LNCAP (cell line): ENCODE measurements at regions not wholly inside any gene's neighbourhood (a gene's known extent, or its start where the extent isn't known, plus 50 kb on each side); places are given as distances from the start of the nearest gene placed in this dataset.

Experiments
- TF ChIP-seq, protein P1 (sequence below): fragments of 450-650 bp; IDR thresholded peaks from 2 replicates; pipeline ENCODE4 v1.5.1; 2017; ENCODE audit warnings: mild to moderate bottlenecking

DNA sequence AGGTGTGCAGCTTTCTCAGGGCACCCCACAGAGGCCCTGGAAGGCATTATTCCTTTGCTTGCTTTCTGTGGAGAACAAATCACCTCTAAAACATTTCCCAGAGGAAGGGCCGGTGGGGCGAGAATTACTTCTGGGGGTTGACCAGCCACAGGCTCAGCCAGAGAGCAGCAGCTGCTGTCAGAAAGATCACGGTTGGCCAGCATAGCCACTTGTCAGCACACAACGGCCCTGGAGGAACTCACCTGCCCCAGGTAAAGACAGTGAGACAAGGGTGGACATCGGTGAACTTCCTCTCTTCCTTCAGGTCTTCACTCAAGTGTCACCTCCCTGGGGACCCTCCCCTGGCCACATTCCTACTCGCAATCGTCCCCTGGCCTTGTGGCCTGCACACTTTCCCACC, 69.5 kb upstream of the CLDN14 start:
- TF ChIP-seq, protein P1, sequence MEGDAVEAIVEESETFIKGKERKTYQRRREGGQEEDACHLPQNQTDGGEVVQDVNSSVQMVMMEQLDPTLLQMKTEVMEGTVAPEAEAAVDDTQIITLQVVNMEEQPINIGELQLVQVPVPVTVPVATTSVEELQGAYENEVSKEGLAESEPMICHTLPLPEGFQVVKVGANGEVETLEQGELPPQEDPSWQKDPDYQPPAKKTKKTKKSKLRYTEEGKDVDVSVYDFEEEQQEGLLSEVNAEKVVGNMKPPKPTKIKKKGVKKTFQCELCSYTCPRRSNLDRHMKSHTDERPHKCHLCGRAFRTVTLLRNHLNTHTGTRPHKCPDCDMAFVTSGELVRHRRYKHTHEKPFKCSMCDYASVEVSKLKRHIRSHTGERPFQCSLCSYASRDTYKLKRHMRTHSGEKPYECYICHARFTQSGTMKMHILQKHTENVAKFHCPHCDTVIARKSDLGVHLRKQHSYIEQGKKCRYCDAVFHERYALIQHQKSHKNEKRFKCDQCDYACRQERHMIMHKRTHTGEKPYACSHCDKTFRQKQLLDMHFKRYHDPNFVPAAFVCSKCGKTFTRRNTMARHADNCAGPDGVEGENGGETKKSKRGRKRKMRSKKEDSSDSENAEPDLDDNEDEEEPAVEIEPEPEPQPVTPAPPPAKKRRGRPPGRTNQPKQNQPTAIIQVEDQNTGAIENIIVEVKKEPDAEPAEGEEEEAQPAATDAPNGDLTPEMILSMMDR: no peak

DNA sequence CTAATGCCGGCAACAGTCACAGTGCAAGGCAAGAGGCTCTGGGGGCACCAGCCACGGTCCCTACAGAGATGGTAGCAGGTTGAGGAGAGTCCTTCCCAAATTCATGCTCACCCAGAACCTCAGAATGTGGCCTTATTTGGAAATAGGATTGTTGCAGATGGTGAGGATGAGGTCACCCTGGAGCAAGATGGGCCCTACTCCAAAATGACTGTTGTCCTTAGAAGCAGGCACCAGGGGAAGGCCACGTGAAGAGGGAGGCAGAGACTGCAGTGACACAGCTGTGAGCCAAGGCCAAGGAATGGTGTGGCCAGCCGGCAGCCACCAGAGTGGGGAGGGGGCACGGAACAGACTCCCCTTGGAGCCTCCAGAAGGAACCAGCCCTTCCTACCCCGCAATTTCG, 70.8 kb upstream of the CLDN14 start:
- TF ChIP-seq, protein P1: no peak

DNA sequence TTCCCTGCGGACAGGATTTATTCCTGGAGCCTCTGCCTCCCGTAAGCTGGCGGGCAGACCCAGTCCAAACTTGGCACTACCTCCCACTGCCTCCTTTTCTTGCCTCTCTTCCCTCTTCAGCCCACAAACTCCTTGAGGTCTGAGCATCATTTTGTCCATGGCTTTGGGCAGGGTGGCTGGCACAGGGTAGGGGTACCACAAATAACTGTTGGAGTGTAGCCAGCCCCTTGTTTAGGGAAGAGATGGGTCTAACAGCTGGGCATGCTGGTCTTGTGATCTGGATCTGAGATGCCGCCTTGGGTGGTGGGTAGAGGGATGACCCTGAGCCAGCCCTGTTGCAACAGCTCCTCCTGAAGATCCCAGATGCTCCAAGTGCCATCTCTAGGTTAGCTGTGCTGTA, 71.4 kb upstream of the CLDN14 start:
- TF ChIP-seq, protein P1: no peak

DNA sequence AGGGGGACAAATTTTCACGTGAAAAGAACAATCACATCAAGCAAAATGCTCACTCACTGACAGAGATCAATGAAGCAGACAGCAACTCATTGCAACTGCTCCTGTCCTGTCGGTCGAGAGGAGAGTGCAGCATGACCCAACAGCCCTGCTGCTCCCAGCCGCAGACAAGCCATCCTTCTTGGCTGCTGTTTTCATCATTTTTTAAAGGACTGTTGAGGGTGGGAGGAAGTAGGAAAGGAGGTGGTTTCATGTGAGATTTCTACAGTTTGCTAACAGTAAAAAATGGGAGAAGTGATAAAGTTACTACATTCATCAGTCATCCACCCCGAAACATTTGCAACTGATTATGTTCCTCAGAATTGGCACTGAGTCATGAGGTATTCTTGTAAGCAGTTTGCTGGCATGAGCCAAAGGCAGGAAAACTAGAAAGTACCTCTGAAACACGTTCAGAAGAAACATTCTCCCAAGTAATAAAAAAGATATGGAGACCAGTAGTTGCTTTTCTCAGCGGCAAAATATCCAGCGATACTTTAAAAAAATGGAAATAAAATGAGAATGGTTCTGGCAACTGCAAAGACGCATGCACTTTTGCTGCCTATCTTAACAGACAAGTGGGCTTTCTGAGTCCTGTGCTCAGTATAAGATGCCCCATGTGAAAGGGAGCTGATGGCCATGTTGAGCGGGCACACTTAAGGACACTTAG, 72.0 kb upstream of the CLDN14 start:
- TF ChIP-seq, protein P1: no peak

DNA sequence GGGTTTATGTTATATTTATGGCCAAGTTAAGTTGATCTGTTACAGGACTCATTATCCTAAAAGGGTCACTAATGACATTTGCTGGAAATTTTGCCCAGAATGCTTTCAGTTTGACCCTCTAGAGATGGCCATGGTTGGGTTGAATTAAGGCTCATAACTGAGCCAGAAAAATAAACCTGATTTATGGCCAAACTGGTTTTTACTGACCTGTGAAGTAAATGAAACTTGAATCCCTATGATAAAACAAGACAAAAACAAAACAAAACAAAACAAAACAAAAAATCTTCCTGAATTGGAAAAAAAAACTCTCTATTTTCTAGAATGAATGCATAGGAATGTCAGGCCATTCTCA, 72.5 kb upstream of the CLDN14 start:
- TF ChIP-seq, protein P1: no peak

DNA sequence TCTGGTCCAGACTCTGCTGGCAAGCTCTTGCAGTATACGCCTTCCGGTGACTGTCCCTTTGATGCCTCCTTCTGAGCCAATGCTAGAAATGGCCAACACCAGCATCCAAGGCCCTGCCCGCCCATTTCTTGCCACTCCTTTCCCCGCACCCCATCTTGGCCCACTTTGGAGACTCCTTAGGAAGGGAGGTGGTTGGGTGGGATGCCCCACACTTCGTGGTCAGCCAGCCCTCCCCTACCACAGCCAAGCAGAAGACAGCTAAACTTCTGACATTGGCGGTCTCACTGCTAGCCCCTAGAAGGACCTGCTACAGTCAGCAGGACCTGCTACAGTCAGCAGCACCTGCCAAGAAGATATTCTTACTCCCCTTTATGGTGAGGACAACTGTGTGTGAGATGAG, 73.5 kb upstream of the CLDN14 start:
- TF ChIP-seq, protein P1: no peak

DNA sequence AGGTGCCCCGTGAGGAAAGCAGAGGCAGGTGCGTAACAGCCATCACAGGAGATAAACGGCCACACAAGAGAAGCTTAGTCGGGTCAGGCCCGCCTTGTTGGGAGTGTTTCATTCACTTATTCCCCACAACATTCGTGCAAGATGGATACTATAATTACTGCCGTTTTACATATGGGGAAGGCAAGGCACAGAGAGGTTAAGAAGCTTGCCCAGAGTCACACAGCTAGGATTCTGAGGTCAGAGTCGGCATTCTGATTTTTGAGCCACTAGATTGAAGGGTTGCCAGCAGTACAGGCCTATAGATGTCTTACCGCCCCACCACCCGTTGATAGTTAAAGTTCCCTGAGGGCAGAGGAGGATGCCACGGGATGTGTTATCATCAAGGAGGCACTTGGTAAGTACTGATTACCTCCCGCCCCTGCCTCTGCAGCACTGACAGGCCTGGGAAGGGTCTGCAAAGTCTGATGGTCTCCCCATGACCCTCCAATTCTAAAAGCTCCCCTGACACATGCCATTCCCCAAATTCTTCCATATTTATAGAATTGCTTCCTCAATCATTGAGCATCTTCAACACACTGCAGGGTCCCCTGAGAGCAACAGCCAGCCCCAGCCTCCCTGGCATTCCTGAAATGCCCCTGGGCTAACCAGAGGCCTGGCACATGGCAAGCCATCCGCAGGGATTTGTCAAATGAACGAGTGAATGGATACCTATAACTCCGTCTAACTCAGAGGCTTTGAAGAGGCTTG, 74.7 kb upstream of the CLDN14 start:
- TF ChIP-seq, protein P1: no peak
